Naive thymus-derived CD8-positive, alpha-beta T cell (primary cell): ENCODE measurements at regions not wholly inside any gene's neighbourhood (a gene's known extent, or its start where the extent isn't known, plus 50 kb on each side); places are given as distances from the start of the nearest gene placed in this dataset.

ENCODE experiments used
- ATAC-seq, 2 donors: fragments of 150-1000 bp; cut with Tn5 transposase in 1 of 2; sonication (Bioruptor Pico), chemical (Tn5 transposase) in 1 of 2; 1 replicate in 1 of 2; 2 replicates in 1 of 2; pipeline ENCODE4 v1.10.0; 2021; ENCODE audit warnings: mild to moderate bottlenecking in 2 of 2, moderate library complexity in 2 of 2
- POLR2A ChIA-PET: fragments of 350-600 bp; sonication (Branson Sonifier 250); formaldehyde crosslinking; loops from one replicate; lab custom pipeline; 2021; ENCODE audit warnings: antibody characterized with exemption; lab: Charles Lee
- DNase-seq, 10 donors: peaks; one replicate each; pipeline versions ENCODE4 v3.0.0 to v3.0.0-alpha.2; 2020 to 2022
- H3K27ac Mint-ChIP-seq, 10 donors: one replicate each; pipeline ENCODE4 v1.8.0; 2020 to 2022; ENCODE audit warnings: mild to moderate bottlenecking in 10 of 10, mixed read lengths in 10 of 10, moderate library complexity in 4 of 10, inconsistent platforms in 1 of 10
- H3K27me3 Mint-ChIP-seq, 5 donors: one replicate each; pipeline ENCODE4 v1.8.0; 2021 to 2022; ENCODE audit warnings: mixed read lengths in 5 of 5
- H3K36me3 Mint-ChIP-seq, 3 donors: one replicate each; pipeline ENCODE4 v1.8.0; 2020 to 2022; ENCODE audit warnings: mixed read lengths in 3 of 3, mild to moderate bottlenecking in 2 of 3, inconsistent platforms in 1 of 3
- H3K4me1 Mint-ChIP-seq, 4 donors: one replicate each; pipeline ENCODE4 v1.8.0; 2021 to 2022; ENCODE audit warnings: mixed read lengths in 4 of 4
- H3K4me3 Mint-ChIP-seq, 10 donors: one replicate each; pipeline ENCODE4 v1.8.0; 2020 to 2022; ENCODE audit warnings: mild to moderate bottlenecking in 10 of 10, mixed read lengths in 10 of 10, moderate library complexity in 6 of 10, inconsistent platforms in 1 of 10
- H3K9me3 Mint-ChIP-seq, 9 donors: one replicate each; pipeline ENCODE4 v1.8.0; 2020 to 2022; ENCODE audit warnings: mixed read lengths in 9 of 9, mild to moderate bottlenecking in 3 of 9, inconsistent platforms in 1 of 9, moderate library complexity in 1 of 9

DNA sequence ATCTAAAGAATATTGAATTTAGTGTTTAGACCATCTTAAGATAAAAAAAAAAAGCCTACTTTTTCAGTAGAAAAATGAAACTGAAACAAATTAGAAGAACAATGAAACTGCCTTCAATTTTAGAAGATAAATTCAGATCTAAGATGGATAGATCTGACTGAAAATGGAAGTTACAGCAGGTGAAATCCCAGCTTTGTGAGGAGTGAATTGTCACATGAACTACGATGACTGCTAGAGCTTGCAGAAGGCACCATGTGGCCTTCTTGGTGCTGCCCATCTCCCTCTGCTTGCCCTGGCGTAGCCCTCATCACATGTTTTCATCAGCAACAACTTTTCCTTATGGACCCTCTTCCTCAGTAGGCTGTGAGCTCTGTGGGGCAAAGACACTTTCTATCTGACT is 51.4 kb upstream of the EMCN start:
- no peak for DNase-seq
- H3K9me3 Mint-ChIP-seq: no peaks in the 10 kb centered on the region
- ATAC-seq: no peak
- POLR2A ChIA-PET: no interaction called here
- peaks cover 0 to 14% (median 3%) of the 10 kb centered on the region in 4 donors for H3K4me1 Mint-ChIP-seq
- H3K36me3 Mint-ChIP-seq: peaks cover 0 to 3% (median 0%) of the 10 kb centered on the region in 3 donors
- peaks cover 0 to 2% (median 0%) of the 10 kb centered on the region in 5 donors for H3K27me3 Mint-ChIP-seq
- H3K27ac Mint-ChIP-seq: peak overlapping the region in 2 of 10 donors; percentile 46 to 73
- H3K4me3 Mint-ChIP-seq: peak overlapping the region in 2 of 10 donors; percentile 23 to 24
